Stomach (tissue), 4 donors: ENCODE measurements at regions not wholly inside any gene's neighbourhood (a gene's known extent, or its start where the extent isn't known, plus 50 kb on each side); places are given as distances from the start of the nearest gene placed in this dataset.

Source experiments
- EP300 ChIP-seq: sonication (generic); formaldehyde crosslinking; IDR thresholded peaks from one replicate; pipeline ENCODE4 v1.6.1; 2017; ENCODE audit warnings: antibody characterized with exemption
- POLR2A ChIP-seq, 4 donors: fragments of 450-650 bp; IDR thresholded peaks; one replicate each; pipeline ENCODE4 v1.6.1; 2016; ENCODE audit warnings: antibody characterized with exemption in 4 of 4, control low read depth in 2 of 4, mild to moderate bottlenecking in 1 of 4, moderate library complexity in 1 of 4
- POLR2AphosphoS5 ChIP-seq, 3 donors: sonication (generic); formaldehyde crosslinking; IDR thresholded peaks; one replicate each; pipeline ENCODE4 v1.6.1; 2016; ENCODE audit warnings: antibody characterized with exemption in 3 of 3
- TF ChIP-seq, protein P1 (sequence below), 7 experiments: fragments of 450-650 bp in 4 of 7; fragments of 200-600 bp in 3 of 7; sonication (generic) in 3 of 7; IDR thresholded peaks; one replicate each; pipeline ENCODE4 v1.5.1; 2016 to 2019; ENCODE audit warnings: antibody characterized with exemption in 7 of 7, control low read depth in 2 of 7, mild to moderate bottlenecking in 1 of 7

DNA sequence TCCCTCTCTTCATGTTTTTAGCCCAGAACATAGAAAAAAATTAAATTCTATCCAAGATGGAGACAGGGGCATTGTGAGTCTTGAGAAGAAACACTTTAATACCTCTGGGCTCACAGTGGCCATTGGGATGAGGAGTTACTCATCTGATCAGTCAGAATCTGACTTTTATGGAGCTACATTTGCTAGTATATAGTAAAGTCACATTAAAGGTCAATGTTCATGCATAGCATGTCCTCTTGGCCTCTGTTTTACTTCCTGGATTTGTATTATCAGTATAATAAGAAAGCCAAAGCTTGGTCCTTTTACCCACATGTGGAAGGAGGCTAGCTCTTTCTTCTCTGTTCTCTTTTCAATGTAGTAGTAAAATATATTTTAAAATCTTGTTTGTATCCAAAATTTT, 93.6 kb upstream of the CNOT2 start:
- TF ChIP-seq, protein P1, sequence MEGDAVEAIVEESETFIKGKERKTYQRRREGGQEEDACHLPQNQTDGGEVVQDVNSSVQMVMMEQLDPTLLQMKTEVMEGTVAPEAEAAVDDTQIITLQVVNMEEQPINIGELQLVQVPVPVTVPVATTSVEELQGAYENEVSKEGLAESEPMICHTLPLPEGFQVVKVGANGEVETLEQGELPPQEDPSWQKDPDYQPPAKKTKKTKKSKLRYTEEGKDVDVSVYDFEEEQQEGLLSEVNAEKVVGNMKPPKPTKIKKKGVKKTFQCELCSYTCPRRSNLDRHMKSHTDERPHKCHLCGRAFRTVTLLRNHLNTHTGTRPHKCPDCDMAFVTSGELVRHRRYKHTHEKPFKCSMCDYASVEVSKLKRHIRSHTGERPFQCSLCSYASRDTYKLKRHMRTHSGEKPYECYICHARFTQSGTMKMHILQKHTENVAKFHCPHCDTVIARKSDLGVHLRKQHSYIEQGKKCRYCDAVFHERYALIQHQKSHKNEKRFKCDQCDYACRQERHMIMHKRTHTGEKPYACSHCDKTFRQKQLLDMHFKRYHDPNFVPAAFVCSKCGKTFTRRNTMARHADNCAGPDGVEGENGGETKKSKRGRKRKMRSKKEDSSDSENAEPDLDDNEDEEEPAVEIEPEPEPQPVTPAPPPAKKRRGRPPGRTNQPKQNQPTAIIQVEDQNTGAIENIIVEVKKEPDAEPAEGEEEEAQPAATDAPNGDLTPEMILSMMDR (IDR thresholded peaks at IDR 0.05): no peak
- TF ChIP-seq POLR2A (IDR thresholded peaks at IDR 0.05) (no peak), EP300 (no peak), POLR2AphosphoS5 (IDR thresholded peaks at IDR 0.05) (no peak)
